ENCODE measurements at regions not wholly inside any gene's neighbourhood (a gene's known extent, or its start where the extent isn't known, plus 50 kb on each side); places are given as distances from the start of the nearest gene placed in this dataset.

- no peak for DNase-seq
Observed at GRCh38 chr7:26011039-26011696, 140.8 kb upstream of the NFE2L3 start.

DNA sequence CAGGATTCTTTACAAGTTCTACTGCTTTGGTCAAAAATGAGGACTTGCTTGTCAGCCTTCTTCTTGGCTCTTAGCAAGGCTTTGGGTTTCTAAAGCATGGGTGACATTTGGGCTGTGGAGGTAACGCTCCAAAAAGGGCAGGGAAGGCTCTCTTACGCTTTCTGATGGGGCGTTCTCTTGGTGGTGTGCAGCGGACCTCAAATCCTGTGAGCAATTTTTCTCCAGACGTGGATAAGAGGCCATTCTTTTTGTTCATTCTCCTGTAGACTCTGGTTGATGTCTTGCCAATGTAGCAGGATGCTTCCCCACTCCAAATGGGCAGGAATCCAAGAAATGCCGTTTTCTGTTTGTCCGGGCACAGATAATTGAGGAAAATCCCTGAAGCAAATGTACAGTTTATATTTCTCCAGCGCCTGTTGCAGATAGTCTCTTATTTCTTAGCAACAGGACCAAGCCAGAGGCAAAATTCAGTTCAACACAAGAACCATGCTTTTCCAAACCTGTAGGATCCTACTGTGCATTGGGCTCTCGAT lies 138.4 kb upstream of the NFE2L3 start:
- no peak for DNase-seq

DNA sequence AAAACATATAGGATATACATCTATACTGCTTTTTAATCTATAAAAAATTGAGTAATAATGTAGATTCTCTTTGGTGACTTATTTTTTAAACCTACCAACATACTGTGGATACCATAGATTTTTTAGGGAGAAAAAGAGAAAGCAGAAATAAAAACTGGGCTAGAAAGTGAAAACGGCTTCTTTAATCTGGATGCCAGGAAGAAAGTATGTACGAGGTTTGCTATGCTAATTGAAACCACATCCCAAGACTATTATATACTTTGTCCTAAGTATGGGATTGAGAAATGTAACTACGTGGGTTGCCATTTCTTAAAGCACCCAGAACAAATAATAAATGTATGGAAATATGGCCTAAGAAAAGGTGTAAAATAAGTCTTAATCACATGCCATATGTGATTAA lies 129.0 kb upstream of the NFE2L3 start:
- DNase-seq: no peak

DNA sequence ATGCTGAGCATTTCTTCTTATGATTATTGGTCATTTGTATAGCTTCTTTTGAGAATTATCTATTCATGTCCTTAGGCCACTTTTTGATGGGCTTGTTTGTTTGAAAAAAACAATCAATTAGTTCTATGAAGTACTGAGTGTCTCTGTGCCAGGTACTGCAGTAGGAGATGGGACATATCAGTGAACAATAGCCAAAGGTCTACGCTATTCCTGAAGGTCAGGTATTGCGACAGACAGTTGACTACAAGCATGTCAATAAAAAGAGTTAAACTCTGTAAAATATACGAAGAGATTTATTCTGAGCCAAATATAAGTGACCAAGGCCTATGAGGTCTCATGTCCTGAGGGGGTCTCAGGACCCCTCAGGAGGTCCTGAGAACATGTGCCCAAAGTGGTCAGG lies 122.1 kb upstream of the NFE2L3 start:
- no peak for DNase-seq

DNA sequence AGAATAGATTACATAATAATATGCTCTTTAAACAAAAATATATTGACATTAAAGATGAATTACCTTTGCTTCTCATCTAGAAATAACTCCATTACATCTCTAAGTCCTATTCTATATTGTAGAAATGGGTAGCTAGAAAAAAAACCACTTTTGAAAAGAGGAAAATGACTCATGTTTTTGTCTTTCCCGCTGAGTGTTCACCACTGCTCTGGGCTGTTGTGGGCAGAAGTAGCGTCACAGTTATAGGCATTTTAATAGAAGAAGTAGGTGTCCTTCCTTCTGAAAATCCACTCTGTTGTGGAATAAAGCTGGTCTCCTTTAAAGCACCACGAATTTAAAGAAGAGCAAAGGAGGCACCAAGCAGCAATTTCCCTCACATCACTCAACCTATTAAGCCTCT lies 117.6 kb upstream of the NFE2L3 start:
- no peak for DNase-seq

GRCh38 chr7:26035552-26035951 lies 116.4 kb upstream of the NFE2L3 start:
- DNase-seq: no peak

- DNase-seq: no peak
Observed at GRCh38 chr7:26036092-26036491, 115.9 kb upstream of the NFE2L3 start.

GRCh38 chr7:26038201-26038990 lies 113.6 kb upstream of the NFE2L3 start:
- DNase-seq: no peak

DNA sequence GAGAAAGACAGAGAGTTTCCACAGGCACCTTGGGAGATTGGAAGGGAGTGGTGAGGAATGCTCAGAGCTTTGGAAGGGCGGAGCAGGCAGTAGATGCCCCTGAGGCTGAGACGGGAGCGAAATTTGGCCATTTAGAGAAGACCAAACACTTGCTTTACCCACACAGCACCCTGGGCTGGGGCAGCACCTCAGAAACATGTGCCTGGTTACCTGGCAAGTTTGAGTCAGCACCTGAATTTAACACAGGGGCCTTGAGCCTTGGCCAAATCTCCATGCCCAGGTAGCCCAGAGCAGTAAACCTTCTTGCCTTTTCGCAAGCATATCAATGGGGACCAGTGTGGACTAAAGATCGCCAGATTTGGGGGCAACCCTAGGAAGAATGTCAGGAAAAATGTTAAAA lies 111.9 kb upstream of the NFE2L3 start:
- no peak for DNase-seq

DNA sequence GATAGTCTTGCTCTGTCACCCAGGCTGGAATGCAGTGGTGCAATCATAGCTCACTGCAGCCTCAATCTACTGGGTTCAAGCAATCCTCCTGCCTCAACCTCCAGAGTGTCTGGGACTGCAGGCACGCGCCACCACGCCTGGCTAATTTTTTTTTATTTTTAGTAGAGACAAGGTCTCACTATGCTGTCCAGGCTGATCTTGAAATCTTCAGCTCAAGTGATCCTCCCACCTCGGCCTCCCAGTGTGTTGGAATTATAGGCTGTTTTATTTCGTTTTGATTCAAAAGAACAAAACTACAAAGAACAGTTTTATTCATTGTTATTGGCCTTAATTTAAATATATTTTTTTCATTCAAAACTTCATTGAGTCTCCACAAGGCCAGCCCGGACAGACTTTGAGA lies 109.8 kb upstream of the NFE2L3 start:
- no peak for DNase-seq

- no peak for DNase-seq
Observed at GRCh38 chr7:26043801-26044200, 108.2 kb upstream of the NFE2L3 start.

DNA sequence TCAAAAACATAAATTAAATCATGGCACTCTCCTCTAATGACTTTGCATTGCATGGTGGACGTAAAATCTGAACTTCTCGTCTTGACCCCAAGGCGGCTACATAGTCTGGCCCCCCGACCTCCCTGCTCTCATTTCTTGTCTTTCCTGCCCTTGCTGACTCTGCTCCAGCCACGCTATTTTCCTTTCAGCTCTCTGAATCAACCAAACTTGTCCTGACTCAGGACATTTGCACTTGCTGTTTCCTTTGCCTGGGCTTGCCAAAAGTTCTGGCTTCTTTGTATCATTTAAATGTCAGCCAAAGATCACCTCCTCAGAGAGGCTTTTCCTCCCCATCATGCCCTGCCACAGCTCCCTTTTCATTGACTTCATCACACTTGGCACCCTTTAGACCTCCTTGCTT lies 107.7 kb upstream of the NFE2L3 start:
- DNase-seq: no peak

GRCh38 chr7:26046150-26046549 lies 105.8 kb upstream of the NFE2L3 start:
- DNase-seq: no peak

GRCh38 chr7:26046878-26047277 lies 105.1 kb upstream of the NFE2L3 start:
- DNase-seq: no peak

DNA sequence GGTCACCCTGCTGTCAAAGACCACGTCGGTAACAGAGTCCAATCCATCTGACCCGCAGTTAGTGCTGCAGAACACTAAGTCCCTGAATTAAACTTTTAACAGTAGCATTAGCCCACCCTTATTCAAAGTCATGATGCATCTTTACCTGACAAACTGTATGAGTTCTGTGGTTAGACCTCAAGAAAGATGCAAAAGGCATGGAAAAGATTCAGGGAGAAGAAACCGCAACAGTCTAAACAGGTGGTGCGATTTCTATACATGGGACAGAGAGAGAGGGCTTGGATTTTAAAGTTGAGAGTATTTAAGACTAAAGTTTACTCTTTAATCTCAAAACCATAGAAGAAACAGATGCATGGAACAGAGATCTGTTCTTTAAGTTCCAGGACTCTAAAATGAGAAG lies 103.3 kb upstream of the NFE2L3 start:
- DNase-seq: no peak

GRCh38 chr7:26049081-26049480 lies 102.9 kb upstream of the NFE2L3 start:
- DNase-seq: no peak

GRCh38 chr7:26051021-26051420 lies 101.0 kb upstream of the NFE2L3 start:
- no peak for DNase-seq

GRCh38 chr7:26052706-26053105 lies 99.3 kb upstream of the NFE2L3 start:
- no peak for DNase-seq

DNA sequence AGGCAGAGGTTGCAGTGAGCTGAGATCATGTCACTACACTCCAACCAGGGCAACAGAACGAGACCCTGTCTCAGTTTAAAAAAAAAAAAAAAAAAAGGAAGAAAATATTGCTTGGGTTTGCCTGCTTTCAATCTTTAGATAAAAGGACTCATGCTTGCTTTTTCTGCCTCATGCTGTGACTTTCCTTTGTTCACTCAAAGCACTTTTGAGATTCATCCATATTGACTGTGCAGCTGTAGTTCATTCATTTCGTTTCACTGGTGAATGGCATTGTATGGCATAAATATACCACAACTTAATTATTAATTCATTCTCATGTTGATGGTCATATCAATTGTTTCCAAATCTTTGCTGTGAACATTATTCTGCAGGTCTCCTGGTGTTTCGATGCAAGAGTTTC lies 97.6 kb upstream of the NFE2L3 start:
- DNase-seq: no peak

GRCh38 chr7:26055241-26055640 lies 96.8 kb upstream of the NFE2L3 start:
- DNase-seq: no peak

DNA sequence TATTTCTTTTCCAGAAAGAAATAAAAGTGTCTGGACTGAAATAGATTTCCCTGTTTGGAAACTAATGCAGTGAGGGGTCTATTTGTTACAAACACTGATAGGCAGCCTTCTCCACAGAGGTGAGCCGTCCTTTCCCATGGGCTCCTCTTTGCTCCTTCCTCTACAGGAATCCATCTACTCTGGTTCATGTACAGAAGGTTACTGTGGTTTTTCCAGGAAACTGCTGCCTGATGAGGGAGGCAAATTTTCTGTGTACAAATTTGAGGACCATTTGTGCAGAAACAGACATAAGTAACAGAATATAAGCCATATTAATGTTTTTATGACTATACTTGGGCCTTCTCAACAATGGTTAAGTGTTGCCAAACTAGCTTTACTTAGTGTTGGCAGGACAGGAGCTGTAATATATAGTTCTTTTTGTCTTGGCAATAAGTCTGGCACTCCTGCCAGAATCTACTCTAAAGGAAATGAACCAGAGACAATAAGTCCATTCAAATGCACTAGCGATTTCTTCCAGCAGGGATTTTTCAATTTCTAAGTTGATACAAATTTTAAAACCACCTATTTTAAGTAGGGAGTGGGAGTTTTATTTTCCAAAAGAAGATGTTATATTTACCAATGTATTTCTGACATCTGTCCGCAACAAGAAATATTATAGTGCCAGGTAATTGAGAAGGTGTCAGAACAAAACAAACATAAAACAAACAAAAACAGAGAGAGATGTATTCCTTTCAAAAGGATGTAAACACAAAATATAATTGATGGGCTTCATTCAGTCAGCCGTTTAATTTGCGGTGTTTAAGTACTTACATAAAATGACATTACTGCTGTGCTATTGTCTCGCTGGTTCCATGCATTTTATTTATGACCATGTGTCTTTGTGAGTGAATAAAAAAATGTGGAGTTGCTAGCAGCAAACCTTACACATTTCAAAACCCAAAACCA lies 91.0 kb upstream of the NFE2L3 start:
- DNase-seq: no peak

- peak; percentile 64 for DNase-seq
Observed at GRCh38 chr7:26061678-26062603, 90.1 kb upstream of the NFE2L3 start.

Measured in T-helper 9 cell (primary cell).